BLaER1 treated with 17β-estradiol and CSF1 and Interleukin-3, amounts not matched to agents 10 nM and 100 nM (cell line): ENCODE measurements at regions not wholly inside any gene's neighbourhood (a gene's known extent, or its start where the extent isn't known, plus 50 kb on each side); places are given as distances from the start of the nearest gene placed in this dataset.

Source experiments
- H3K27ac ChIP-seq, 11 experiments: shearing (Covaris generic); formaldehyde crosslinking; 2 replicates each; pipeline ENCODE4 v1.8.1; 2022
- H3K27me3 ChIP-seq, 11 experiments: shearing (Covaris generic); formaldehyde crosslinking; 2 replicates each; pipeline ENCODE4 v1.8.1; 2022
- H3K36me3 ChIP-seq, 11 experiments: shearing (Covaris generic); formaldehyde crosslinking; 2 replicates each; pipeline ENCODE4 v1.8.1; 2022
- H3K4me1 ChIP-seq, 10 experiments: shearing (Covaris generic); formaldehyde crosslinking; 2 replicates each; pipeline ENCODE4 v1.8.1; 2022
- H3K4me2 ChIP-seq, 11 experiments: shearing (Covaris generic); formaldehyde crosslinking; 2 replicates each; pipeline ENCODE4 v1.8.1; 2022
- H3K4me3 ChIP-seq, 10 experiments: shearing (Covaris generic); formaldehyde crosslinking; 2 replicates each; pipeline ENCODE4 v1.8.1; 2022
- H3K9ac ChIP-seq, 11 experiments: shearing (Covaris generic); formaldehyde crosslinking; 2 replicates each; pipeline ENCODE4 v1.8.1; 2022
- H3K9me3 ChIP-seq, 11 experiments: shearing (Covaris generic); formaldehyde crosslinking; replicated peaks in 1 of 11; 2 replicates each; pipeline ENCODE4 v1.8.1; 2022
- H4K20me1 ChIP-seq, 11 experiments: shearing (Covaris generic); formaldehyde crosslinking; 2 replicates each; pipeline ENCODE4 v1.8.1; 2022
- Cebpa-rat ChIP-seq, 11 experiments: shearing (Covaris generic); IDR thresholded peaks; 2 replicates each; pipeline ENCODE4 v1.8.1; 2022

DNA sequence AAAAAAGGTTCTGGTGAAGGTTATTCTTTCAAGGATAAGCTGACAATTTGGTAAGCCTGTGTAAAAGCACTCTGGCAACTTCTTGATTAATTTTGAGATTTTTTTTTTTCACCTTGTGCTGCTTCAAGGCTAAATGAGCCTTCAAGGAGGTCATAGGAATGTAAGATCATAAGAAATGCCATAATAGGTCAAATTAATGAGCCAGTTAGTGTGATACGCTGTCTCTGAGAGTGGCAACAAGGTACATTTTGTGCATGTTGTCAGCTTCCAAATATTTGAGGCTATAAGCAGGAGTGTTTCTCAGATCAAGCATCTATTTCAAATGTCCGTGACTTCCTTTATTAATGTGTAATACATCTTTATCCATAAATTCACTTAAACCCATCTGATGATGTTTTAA, 72.3 kb upstream of the CDH6 start:
- TF ChIP-seq Cebpa-rat (IDR thresholded peaks at IDR 0.05), result no peak
- Histone ChIP-seq H3K4me2 (no peak overlapping the region), H3K27me3 (no peaks in the 10 kb centered on the region), H3K4me3 (no peak overlapping the region), H4K20me1 (no peaks in the 10 kb centered on the region), H3K4me1 (peaks cover 0 to 15% (median 0%) of the 10 kb centered on the region in 10 experiments; a peak in 5 of 20 replicates), H3K27ac (no peak overlapping the region; a peak in 1 of 22 replicates), H3K36me3 (no peaks in the 10 kb centered on the region), H3K9me3 (peaks cover 0 to 2% (median 0%) of the 10 kb centered on the region in 11 experiments; a peak in 6 of 22 replicates), H3K9ac (no peak overlapping the region)

- no peaks in the 10 kb centered on the region for H4K20me1 ChIP-seq
- no peak for TF ChIP-seq Cebpa-rat (IDR thresholded peaks at IDR 0.05)
- H3K27ac ChIP-seq, result peak overlapping the region in 2 of 11 experiments; percentile 49 to 63; a peak in 3 of 22 replicates
- H3K9ac ChIP-seq, result no peak overlapping the region
- H3K27me3 ChIP-seq, result no peaks in the 10 kb centered on the region
- peaks cover 0 to 15% (median 0%) of the 10 kb centered on the region in 10 experiments; a peak in 5 of 20 replicates for H3K4me1 ChIP-seq
- H3K4me2 ChIP-seq, result peak overlapping the region in 3 of 11 experiments; percentile 24 to 37 (median 31); a peak in 3 of 22 replicates
- no peaks in the 10 kb centered on the region for H3K9me3 ChIP-seq
- no peak overlapping the region for H3K4me3 ChIP-seq
- no peaks in the 10 kb centered on the region for H3K36me3 ChIP-seq
These were observed 72.9 kb upstream of the CDH6 start for GRCh38 chr5:31120642-31120948.

- Histone ChIP-seq H3K9ac (no peak overlapping the region), H3K4me1 (peaks cover 0 to 15% (median 0%) of the 10 kb centered on the region in 10 experiments; a peak in 5 of 20 replicates), H3K9me3 (no peaks in the 10 kb centered on the region), H3K4me2 (peak overlapping the region in 3 of 11 experiments; percentile 24 to 37 (median 31); a peak in 4 of 22 replicates), H3K27me3 (no peaks in the 10 kb centered on the region), H3K27ac (peak overlapping the region in 3 of 11 experiments; percentile 18 to 63 (median 49); a peak in 5 of 22 replicates), H4K20me1 (no peaks in the 10 kb centered on the region), H3K4me3 (no peak overlapping the region), H3K36me3 (no peaks in the 10 kb centered on the region)
- TF ChIP-seq Cebpa-rat (IDR thresholded peaks at IDR 0.05), result peak in 1 of 11 experiments; percentile 39; a peak in 1 of 22 replicates
These were observed 73.4 kb upstream of the CDH6 start for GRCh38 chr5:31119938-31120641.

- H3K4me1 ChIP-seq, result peaks cover 0 to 15% (median 0%) of the 10 kb centered on the region in 10 experiments; a peak in 5 of 20 replicates
- no peaks in the 10 kb centered on the region for H3K9me3 ChIP-seq
- no peak overlapping the region for H3K9ac ChIP-seq
- no peak overlapping the region for H3K27ac ChIP-seq
- H3K36me3 ChIP-seq, result no peaks in the 10 kb centered on the region
- no peak for TF ChIP-seq Cebpa-rat (IDR thresholded peaks at IDR 0.05)
- no peak overlapping the region for H3K4me2 ChIP-seq
- H3K27me3 ChIP-seq, result no peaks in the 10 kb centered on the region
- no peak overlapping the region for H3K4me3 ChIP-seq
- H4K20me1 ChIP-seq, result no peaks in the 10 kb centered on the region
These were observed 76.9 kb upstream of the CDH6 start for GRCh38 chr5:31116466-31117031.

DNA sequence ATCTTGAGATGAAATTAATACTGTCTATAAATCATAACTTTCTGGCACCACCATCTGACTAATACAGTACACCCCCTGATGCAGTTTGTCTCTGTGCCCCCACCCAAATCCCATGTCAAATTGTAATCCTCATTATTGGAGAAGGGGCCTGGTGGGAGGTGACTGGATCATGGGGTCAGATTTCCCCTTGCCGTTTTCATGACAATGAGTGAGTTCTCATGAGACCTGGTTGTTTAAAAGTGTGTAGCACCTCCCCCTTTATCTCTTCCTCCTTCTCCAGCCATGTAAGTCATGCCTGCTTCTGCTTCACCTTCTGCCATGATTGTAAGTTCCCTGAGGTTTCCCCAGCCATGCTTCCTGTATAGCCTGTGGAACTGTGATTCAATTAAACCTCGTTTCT, 78.7 kb upstream of the CDH6 start:
- H3K4me3 ChIP-seq, result no peak overlapping the region
- no peaks in the 10 kb centered on the region for H3K27me3 ChIP-seq
- H3K9me3 ChIP-seq, result no peaks in the 10 kb centered on the region
- no peak overlapping the region for H3K27ac ChIP-seq
- H3K36me3 ChIP-seq, result no peaks in the 10 kb centered on the region
- no peak for TF ChIP-seq Cebpa-rat (IDR thresholded peaks at IDR 0.05)
- peaks cover 0 to 3% (median 0%) of the 10 kb centered on the region in 10 experiments; a peak in 5 of 20 replicates for H3K4me1 ChIP-seq
- H4K20me1 ChIP-seq, result no peaks in the 10 kb centered on the region
- no peak overlapping the region for H3K4me2 ChIP-seq
- H3K9ac ChIP-seq, result no peak overlapping the region

DNA sequence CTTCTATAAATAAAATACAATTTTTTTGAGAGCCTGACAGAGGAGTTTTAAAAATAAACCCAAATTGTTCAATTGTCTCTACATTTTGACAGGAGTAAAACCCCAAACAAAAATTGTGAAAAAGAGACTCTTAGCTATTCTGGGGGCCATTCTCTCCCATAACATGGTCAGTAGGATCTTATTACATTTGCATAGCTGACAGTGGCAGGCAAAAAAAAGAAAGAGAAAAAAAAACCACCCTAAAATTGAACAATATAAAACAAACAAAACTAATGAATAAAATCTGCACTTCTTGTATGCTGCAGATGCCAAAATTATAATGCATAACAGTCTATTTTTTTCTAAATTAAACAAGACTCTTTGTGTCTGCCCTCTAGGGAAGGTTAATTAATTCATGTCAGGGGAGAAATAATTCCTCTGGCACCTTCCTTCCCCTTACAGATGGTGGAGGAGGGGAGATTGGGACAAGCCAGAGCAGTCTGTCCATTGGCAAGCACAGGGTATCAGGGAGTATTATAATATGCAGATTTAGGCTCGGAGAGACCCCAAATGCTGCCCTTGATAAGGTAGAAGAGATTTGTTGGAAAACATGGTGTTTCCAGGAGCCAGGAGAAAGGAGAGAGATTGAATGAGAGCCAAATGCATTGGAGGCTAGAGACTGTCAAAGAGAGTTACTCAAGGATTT, 79.7 kb upstream of the CDH6 start:
- Histone ChIP-seq H3K27ac (no peak overlapping the region), H3K4me2 (no peak overlapping the region), H3K4me1 (no peaks in the 10 kb centered on the region), H3K9me3 (no peaks in the 10 kb centered on the region), H3K27me3 (no peaks in the 10 kb centered on the region), H3K9ac (no peak overlapping the region), H3K4me3 (no peak overlapping the region), H3K36me3 (no peaks in the 10 kb centered on the region), H4K20me1 (no peaks in the 10 kb centered on the region)
- no peak for TF ChIP-seq Cebpa-rat (IDR thresholded peaks at IDR 0.05)

DNA sequence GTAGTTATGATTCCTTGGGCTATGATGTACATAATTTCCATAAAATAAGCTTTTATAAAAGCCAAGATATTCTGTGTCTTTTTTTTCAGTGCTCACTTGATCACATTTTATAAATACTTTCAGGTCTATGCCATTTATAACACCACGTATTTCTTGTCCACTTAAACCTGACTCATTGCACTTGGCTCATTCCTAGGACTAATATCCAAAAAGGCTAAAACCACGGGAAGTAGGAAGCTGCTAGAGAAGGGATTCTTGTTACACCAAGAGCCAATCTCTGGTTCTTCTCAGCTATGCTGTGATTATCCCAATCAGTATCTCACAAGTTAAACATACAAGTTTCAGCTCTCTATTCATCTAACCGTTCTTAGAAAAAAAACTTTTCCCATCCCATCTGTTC, 80.4 kb upstream of the CDH6 start:
- Histone ChIP-seq H3K27ac (no peak overlapping the region), H3K9ac (no peak overlapping the region), H3K4me3 (no peak overlapping the region), H4K20me1 (no peaks in the 10 kb centered on the region), H3K4me1 (no peaks in the 10 kb centered on the region), H3K27me3 (no peaks in the 10 kb centered on the region), H3K36me3 (no peaks in the 10 kb centered on the region), H3K4me2 (no peak overlapping the region), H3K9me3 (no peaks in the 10 kb centered on the region)
- TF ChIP-seq Cebpa-rat (IDR thresholded peaks at IDR 0.05), result no peak

DNA sequence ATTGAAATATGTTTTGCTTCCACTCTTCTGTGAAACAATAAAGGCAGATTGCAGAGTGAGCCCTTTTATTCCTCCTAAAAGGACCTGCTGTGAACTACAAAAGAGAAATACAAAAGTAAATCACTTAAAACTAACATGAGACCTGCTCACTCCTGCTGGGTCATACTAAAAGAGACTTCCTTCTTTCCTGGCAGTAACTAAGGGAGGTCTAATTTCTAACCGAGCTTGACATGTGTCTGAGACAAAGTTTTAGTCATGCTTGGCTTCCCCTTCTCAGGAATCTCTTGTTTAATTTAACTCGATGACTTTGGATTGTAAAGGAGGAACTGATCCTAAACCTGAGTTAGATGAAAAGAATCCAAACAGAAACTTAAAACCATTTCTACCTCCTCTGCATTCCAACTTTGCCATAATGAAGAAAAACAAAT, 86.4 kb upstream of the CDH6 start:
- Histone ChIP-seq H3K9ac (no peak overlapping the region), H3K4me3 (no peak overlapping the region), H4K20me1 (no peaks in the 10 kb centered on the region), H3K4me1 (peaks cover 0 to 9% (median 2%) of the 10 kb centered on the region in 10 experiments; a peak in 7 of 20 replicates), H3K4me2 (peak overlapping the region in 4 of 11 experiments; percentile 28 to 35 (median 32); a peak in 6 of 22 replicates), H3K27me3 (no peaks in the 10 kb centered on the region), H3K36me3 (no peaks in the 10 kb centered on the region), H3K9me3 (no peaks in the 10 kb centered on the region), H3K27ac (0 out of 22 replicates have a peak overlapping the region, but pooled peaks of 1 of the 11 experiments have one; percentile 18)
- no peak for TF ChIP-seq Cebpa-rat (IDR thresholded peaks at IDR 0.05)

DNA sequence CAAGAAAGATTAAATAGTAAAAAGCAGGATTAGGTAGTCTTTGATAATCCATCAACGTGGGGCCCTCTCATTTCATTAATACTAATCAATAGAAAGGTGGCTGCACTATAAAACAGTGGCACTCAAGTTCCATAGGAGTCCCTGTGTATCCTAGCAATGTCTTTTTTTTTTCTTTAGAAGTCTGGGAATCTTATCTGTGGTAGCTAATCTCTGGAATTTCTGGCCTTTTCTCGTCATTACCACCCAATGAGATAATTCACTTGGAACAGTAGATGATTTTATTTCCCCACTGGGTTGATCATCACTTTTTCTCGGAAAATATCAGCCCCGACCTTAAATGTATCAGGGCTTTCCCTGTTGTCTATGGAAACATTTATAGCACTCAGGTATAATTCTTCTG, 86.8 kb upstream of the CDH6 start:
- TF ChIP-seq Cebpa-rat (IDR thresholded peaks at IDR 0.05), result no peak
- H4K20me1 ChIP-seq, result no peaks in the 10 kb centered on the region
- H3K36me3 ChIP-seq, result no peaks in the 10 kb centered on the region
- no peak overlapping the region for H3K9ac ChIP-seq
- no peaks in the 10 kb centered on the region for H3K9me3 ChIP-seq
- peaks cover 0 to 9% (median 2%) of the 10 kb centered on the region in 10 experiments; a peak in 7 of 20 replicates for H3K4me1 ChIP-seq
- H3K27me3 ChIP-seq, result no peaks in the 10 kb centered on the region
- no peak overlapping the region for H3K4me3 ChIP-seq
- 0 out of 22 replicates have a peak overlapping the region, but pooled peaks of 1 of the 11 experiments have one; percentile 18 for H3K27ac ChIP-seq
- H3K4me2 ChIP-seq, result peak overlapping the region in 4 of 11 experiments; percentile 28 to 35 (median 32); a peak in 6 of 22 replicates
